NT2/D1 (cell line): ENCODE measurements at regions not wholly inside any gene's neighbourhood (a gene's known extent, or its start where the extent isn't known, plus 50 kb on each side); places are given as distances from the start of the nearest gene placed in this dataset.

ENCODE experiments used
- DNase-seq: peaks from one replicate; pipeline ENCODE4 v3.0.0-alpha.2; 2011; ENCODE audit warnings: low read depth, low spot score
- H3K27me3 ChIP-seq: 2 replicates; pipeline ENCODE4 v1.6.0; 2011; ENCODE audit warnings: mild to moderate bottlenecking; ENCODE audit not compliant: insufficient read length, insufficient read depth
- H3K36me3 ChIP-seq: 2 replicates; pipeline ENCODE4 v1.6.1; 2011; ENCODE audit warnings: mild to moderate bottlenecking, low read length, mixed read lengths; ENCODE audit not compliant: insufficient read depth, insufficient read length
- H3K4me1 ChIP-seq: 2 replicates; pipeline ENCODE4 v1.5.1; 2011; ENCODE audit not compliant: insufficient read depth, insufficient read length
- H3K4me3 ChIP-seq: 2 replicates; pipeline ENCODE4 v1.5.1; 2011; ENCODE audit warnings: low read depth; ENCODE audit not compliant: insufficient read length
- H3K9ac ChIP-seq: 2 replicates; pipeline ENCODE4 v1.6.0; 2011; ENCODE audit warnings: low read depth; ENCODE audit not compliant: insufficient read length
- H3K9me3 ChIP-seq: 2 replicates; pipeline ENCODE4 v1.5.1; 2011; ENCODE audit warnings: mild to moderate bottlenecking, low read length; ENCODE audit not compliant: insufficient read depth
- SUZ12 ChIP-seq: IDR thresholded peaks from 2 replicates; pipeline ENCODE4 v1.6.1; 2011; ENCODE audit not compliant: insufficient read length, insufficient read depth; ENCODE audit errors: extremely low read depth
- YY1 ChIP-seq: IDR thresholded peaks from 2 replicates; pipeline ENCODE4 v1.6.1; 2011; ENCODE audit not compliant: insufficient read length, insufficient read depth
- ZNF274 ChIP-seq: IDR thresholded peaks from 2 replicates; pipeline ENCODE4 v1.6.1; 2011; ENCODE audit warnings: mild to moderate bottlenecking, low read depth, low read length

DNA sequence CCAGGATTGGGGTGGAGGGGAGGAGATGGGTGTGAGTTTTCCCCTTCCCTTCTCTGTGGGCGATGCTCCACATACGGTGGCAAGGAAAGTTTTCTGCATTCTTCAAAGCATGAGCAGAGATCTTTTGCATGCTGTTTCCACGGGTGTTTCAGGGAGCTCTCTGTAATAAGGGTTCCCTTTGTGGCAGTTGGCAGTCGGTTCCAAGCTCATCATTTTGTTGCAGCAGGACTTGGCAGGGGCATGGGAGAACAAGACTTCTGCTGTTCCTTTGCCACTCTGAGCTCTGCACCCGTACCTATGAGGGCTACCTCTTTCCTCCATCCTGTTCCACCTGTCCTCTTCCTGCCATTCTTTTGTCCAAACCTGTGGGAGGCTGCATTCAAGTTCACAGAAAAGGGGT lies 71.3 kb upstream of the SPRED2 start:
- TF ChIP-seq YY1 (no peak), SUZ12 (no peak), ZNF274 (no peak)
- Histone ChIP-seq H3K4me1 (no peaks in the 10 kb centered on the region), H3K27me3 (no peaks in the 10 kb centered on the region), H3K36me3 (no peaks in the 10 kb centered on the region), H3K9ac (no peak overlapping the region), H3K9me3 (no peaks in the 10 kb centered on the region), H3K4me3 (no peak overlapping the region)
- DNase-seq: no peak

GRCh38 chr2:65501836-65502235 lies 69.4 kb upstream of the SPRED2 start:
- Histone ChIP-seq H3K4me1 (no peaks in the 10 kb centered on the region), H3K27me3 (no peaks in the 10 kb centered on the region), H3K9ac (no peak overlapping the region), H3K36me3 (no peaks in the 10 kb centered on the region), H3K9me3 (no peaks in the 10 kb centered on the region), H3K4me3 (no peak overlapping the region)
- no peak for TF ChIP-seq ZNF274
- TF ChIP-seq YY1: no peak
- no peak for TF ChIP-seq SUZ12
- DNase-seq: no peak

DNA sequence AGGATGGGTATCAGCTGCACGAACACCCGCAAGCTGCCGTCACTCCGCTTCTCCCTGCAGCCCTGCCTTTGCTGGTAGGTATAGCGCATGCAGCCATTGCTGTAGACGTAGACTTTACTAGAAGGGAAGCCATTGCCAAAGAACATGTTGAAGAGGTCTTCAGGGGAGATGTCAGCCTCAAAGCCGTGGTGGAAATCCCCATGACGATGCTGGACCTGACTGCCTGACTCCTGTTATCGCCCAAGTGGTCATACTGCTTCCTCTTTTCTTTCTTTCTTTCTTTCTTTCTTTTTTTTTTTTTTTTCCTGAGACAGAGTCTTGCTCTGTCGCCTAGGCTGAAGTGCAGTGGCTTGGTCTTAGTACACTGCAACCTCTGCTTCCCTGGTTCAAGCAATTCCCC lies 68.7 kb upstream of the SPRED2 start:
- no peak for TF ChIP-seq SUZ12
- no peak for TF ChIP-seq YY1
- no peak for TF ChIP-seq ZNF274
- no peaks in the 10 kb centered on the region for H3K36me3 ChIP-seq
- no peaks in the 10 kb centered on the region for H3K9me3 ChIP-seq
- DNase-seq: no peak
- H3K4me3 ChIP-seq: no peak overlapping the region
- H3K4me1 ChIP-seq: no peaks in the 10 kb centered on the region
- no peaks in the 10 kb centered on the region for H3K27me3 ChIP-seq
- H3K9ac ChIP-seq: no peak overlapping the region

GRCh38 chr2:65500310-65501040 lies 68.1 kb upstream of the SPRED2 start:
- H3K9ac ChIP-seq: no peak overlapping the region
- H3K4me3 ChIP-seq: no peak overlapping the region
- TF ChIP-seq YY1: no peak
- TF ChIP-seq SUZ12: no peak
- TF ChIP-seq ZNF274: no peak
- no peaks in the 10 kb centered on the region for H3K9me3 ChIP-seq
- H3K36me3 ChIP-seq: no peaks in the 10 kb centered on the region
- no peaks in the 10 kb centered on the region for H3K27me3 ChIP-seq
- no peaks in the 10 kb centered on the region for H3K4me1 ChIP-seq
- DNase-seq: no peak

DNA sequence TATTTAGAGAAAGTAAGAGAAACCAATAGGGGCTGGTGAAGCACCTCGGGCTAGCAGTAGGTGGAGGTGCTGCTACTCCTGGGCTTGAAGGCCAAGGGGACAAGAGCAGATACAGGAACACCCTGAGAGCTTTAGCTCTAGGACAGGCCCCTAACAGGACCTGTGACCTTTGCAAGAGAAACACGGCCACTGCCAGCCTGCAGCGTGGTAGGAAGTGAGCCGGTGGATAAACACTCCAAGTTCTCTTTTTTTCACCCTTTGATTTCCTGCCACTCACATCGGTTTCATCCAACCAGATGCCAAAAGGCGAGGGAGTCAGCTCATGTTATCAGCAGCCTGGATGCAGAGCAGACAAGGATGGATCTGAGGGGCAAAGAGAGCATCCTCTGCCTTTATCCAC lies 66.8 kb upstream of the SPRED2 start:
- Histone ChIP-seq H3K4me1 (no peaks in the 10 kb centered on the region), H3K9ac (no peak overlapping the region), H3K27me3 (no peaks in the 10 kb centered on the region), H3K36me3 (no peaks in the 10 kb centered on the region), H3K9me3 (no peaks in the 10 kb centered on the region), H3K4me3 (no peak overlapping the region)
- DNase-seq: no peak
- TF ChIP-seq YY1: no peak
- TF ChIP-seq ZNF274: no peak
- TF ChIP-seq SUZ12: no peak

DNA sequence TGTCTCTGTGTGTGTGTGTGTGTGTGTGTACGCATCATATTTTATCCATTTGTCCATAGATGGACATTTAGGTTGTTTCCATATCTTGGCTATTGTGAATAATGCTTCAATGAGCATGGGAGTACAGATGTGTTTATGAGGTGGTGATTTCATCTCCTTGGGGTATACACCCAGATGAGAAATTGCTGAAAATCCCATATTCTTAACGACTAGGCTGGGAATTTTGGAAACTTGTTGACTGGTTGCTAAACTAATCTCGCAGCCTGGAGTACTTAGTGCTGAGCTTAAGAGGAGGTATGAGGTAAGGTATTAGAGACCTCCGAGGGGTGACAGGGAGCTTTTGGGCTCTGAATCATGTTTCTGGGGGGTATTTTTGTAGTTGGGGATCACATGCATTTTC lies 66.0 kb upstream of the SPRED2 start:
- TF ChIP-seq SUZ12: no peak
- no peak for TF ChIP-seq YY1
- no peak for TF ChIP-seq ZNF274
- H3K27me3 ChIP-seq: no peaks in the 10 kb centered on the region
- H3K4me1 ChIP-seq: no peaks in the 10 kb centered on the region
- no peak overlapping the region for H3K9ac ChIP-seq
- DNase-seq: no peak
- no peaks in the 10 kb centered on the region for H3K36me3 ChIP-seq
- H3K9me3 ChIP-seq: no peaks in the 10 kb centered on the region
- no peak overlapping the region for H3K4me3 ChIP-seq

DNA sequence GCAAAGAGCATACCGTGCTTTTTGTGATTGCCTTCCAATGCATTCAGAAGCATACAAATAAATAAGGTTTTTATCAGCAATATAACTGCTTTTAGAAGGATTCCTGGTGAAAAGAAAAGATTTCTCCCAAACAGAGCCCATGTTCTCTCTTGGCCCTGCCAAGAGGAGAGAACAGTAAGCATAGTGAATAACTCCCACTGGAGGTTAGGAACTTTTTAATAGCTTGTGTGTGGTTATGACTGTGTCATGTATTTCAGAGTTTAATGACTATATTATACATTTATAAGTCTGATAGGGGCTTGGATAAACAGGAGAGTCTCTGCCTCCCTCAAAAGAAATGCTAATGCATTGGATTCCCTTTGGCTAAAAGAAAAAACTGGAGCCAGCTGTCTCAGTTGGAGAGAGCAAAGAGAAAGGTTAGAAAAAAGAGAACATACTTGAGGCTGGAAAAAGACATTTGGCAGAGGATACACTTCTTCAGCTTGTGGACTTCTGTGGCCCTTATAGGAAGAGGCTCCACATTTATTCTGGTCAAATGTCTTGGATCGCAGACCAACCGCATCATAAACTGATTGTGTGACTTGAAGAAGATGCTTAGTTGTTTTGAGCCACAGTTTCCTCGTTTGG lies 63.0 kb upstream of the SPRED2 start:
- no peak overlapping the region for H3K9ac ChIP-seq
- no peaks in the 10 kb centered on the region for H3K36me3 ChIP-seq
- peaks cover 5% of the 10 kb centered on the region; the same call in 1 of the 2 replicates for H3K9me3 ChIP-seq
- TF ChIP-seq ZNF274: no peak
- no peak for TF ChIP-seq SUZ12
- no peak for TF ChIP-seq YY1
- DNase-seq: no peak
- H3K27me3 ChIP-seq: no peaks in the 10 kb centered on the region
- H3K4me1 ChIP-seq: no peaks in the 10 kb centered on the region
- no peak overlapping the region for H3K4me3 ChIP-seq
